Activated CD8-positive, alpha-beta memory T cell treated with anti-CD3 and anti-CD28 coated beads for 48 hours (primary cell): ENCODE measurements at regions not wholly inside any gene's neighbourhood (a gene's known extent, or its start where the extent isn't known, plus 50 kb on each side); places are given as distances from the start of the nearest gene placed in this dataset.

Experiments used
- DNase-seq, 3 experiments: peaks; one replicate each; pipeline ENCODE4 v3.0.0-alpha.2; 2020; ENCODE audit warnings: low read depth in 2 of 3, low spot score in 2 of 3

- no peak for DNase-seq
Observed at GRCh38 chr5:124239572-124239971, 506.9 kb downstream of the ZNF608 start.

GRCh38 chr5:124238350-124238749 lies 508.1 kb downstream of the ZNF608 start:
- no peak for DNase-seq

- DNase-seq, result no peak
Observed at GRCh38 chr5:124237206-124237695, 509.2 kb downstream of the ZNF608 start.

GRCh38 chr5:124236361-124237205 lies 509.9 kb downstream of the ZNF608 start:
- no peak for DNase-seq

- DNase-seq, result no peak
Observed at GRCh38 chr5:124235576-124235975, 510.9 kb downstream of the ZNF608 start.

- no peak for DNase-seq
Observed at GRCh38 chr5:124234770-124235562, 511.5 kb downstream of the ZNF608 start.

- no peak for DNase-seq
Observed at GRCh38 chr5:124234022-124234769, 512.2 kb downstream of the ZNF608 start.

GRCh38 chr5:124232515-124232914 lies 513.9 kb downstream of the ZNF608 start:
- DNase-seq, result no peak

- no peak for DNase-seq
Observed at GRCh38 chr5:124231802-124232201, 514.6 kb downstream of the ZNF608 start.

GRCh38 chr5:124231230-124231629 lies 515.2 kb downstream of the ZNF608 start:
- DNase-seq, result no peak

- no peak for DNase-seq
Observed at GRCh38 chr5:124230456-124230855, 516.0 kb downstream of the ZNF608 start.

GRCh38 chr5:124229352-124229751 lies 517.1 kb downstream of the ZNF608 start:
- no peak for DNase-seq

- DNase-seq, result no peak
Observed at GRCh38 chr5:124227914-124228313, 518.5 kb downstream of the ZNF608 start.

- no peak for DNase-seq
Observed at GRCh38 chr5:124220418-124220817, 526.0 kb downstream of the ZNF608 start.

GRCh38 chr5:124212934-124213333 lies 533.5 kb downstream of the ZNF608 start:
- DNase-seq, result no peak

- no peak for DNase-seq
Observed at GRCh38 chr5:124210111-124210910, 536.1 kb downstream of the ZNF608 start.

- DNase-seq, result no peak
Observed at GRCh38 chr5:124207118-124207517, 539.3 kb downstream of the ZNF608 start.

- DNase-seq, result no peak
Observed at GRCh38 chr5:124206540-124206939, 539.9 kb downstream of the ZNF608 start.

- DNase-seq, result no peak
Observed at GRCh38 chr5:124203303-124203702, 543.1 kb downstream of the ZNF608 start.

- no peak for DNase-seq
Observed at GRCh38 chr5:124200381-124200780, 546.1 kb downstream of the ZNF608 start.

GRCh38 chr5:124199893-124200292 lies 546.5 kb downstream of the ZNF608 start:
- no peak for DNase-seq
